GM12873 (cell line): ENCODE measurements at regions not wholly inside any gene's neighbourhood (a gene's known extent, or its start where the extent isn't known, plus 50 kb on each side); places are given as distances from the start of the nearest gene placed in this dataset.

ENCODE experiments used
- CTCF ChIP-seq: IDR thresholded peaks from 2 replicates; pipeline ENCODE4 v1.5.1; 2012; ENCODE audit warnings: low read depth, mild to moderate bottlenecking, moderate library complexity, low read length, control low read depth; ENCODE audit not compliant: insufficient read depth; ENCODE audit errors: missing control alignments

- no peak for TF ChIP-seq CTCF
Measured at GRCh38 chr4:175427751-175428150, 384.3 kb downstream of the GPM6A start.

- no peak for TF ChIP-seq CTCF
Measured at GRCh38 chr4:175431694-175432093, 380.4 kb downstream of the GPM6A start.

GRCh38 chr4:175435381-175435783 is 376.7 kb downstream of the GPM6A start:
- no peak for TF ChIP-seq CTCF

- TF ChIP-seq CTCF, result no peak
Measured at GRCh38 chr4:175436196-175436595, 375.9 kb downstream of the GPM6A start.

GRCh38 chr4:175440786-175441185 is 371.3 kb downstream of the GPM6A start:
- TF ChIP-seq CTCF, result no peak

- TF ChIP-seq CTCF, result no peak
Measured at GRCh38 chr4:175441256-175441655, 370.8 kb downstream of the GPM6A start.

GRCh38 chr4:175443547-175443946 is 368.5 kb downstream of the GPM6A start:
- TF ChIP-seq CTCF, result no peak
